Naive B cell (primary cell): ENCODE measurements at regions not wholly inside any gene's neighbourhood (a gene's known extent, or its start where the extent isn't known, plus 50 kb on each side); places are given as distances from the start of the nearest gene placed in this dataset.
"Not testable (repeated sequence)": the region's sequence is repeated elsewhere in the genome, so short reads cannot be mapped to it uniquely, and the experiment has no call there.

Experiments
- ATAC-seq, 2 donors: fragments of 150-1000 bp; cut with Tn5 transposase; 2 replicates each; pipeline ENCODE4 v1.10.0; 2021; ENCODE audit warnings: low read depth in 2 of 2, mild to moderate bottlenecking in 2 of 2, moderate library complexity in 2 of 2
- DNase-seq: peaks from one replicate; pipeline ENCODE4 v3.0.0; 2022
- H3K27ac Mint-ChIP-seq, 6 donors: one replicate each; pipeline ENCODE4 v1.8.0; 2020 to 2022; ENCODE audit warnings: mild to moderate bottlenecking in 6 of 6, mixed read lengths in 6 of 6, moderate library complexity in 5 of 6, inconsistent platforms in 2 of 6
- H3K27me3 Mint-ChIP-seq, 3 donors: one replicate each; pipeline ENCODE4 v1.8.0; 2021 to 2022; ENCODE audit warnings: mixed read lengths in 3 of 3, mild to moderate bottlenecking in 1 of 3
- H3K36me3 Mint-ChIP-seq, 2 donors: one replicate each; pipeline ENCODE4 v1.8.0; 2020 to 2022; ENCODE audit warnings: mixed read lengths in 2 of 2, inconsistent platforms in 1 of 2, mild to moderate bottlenecking in 1 of 2
- H3K4me1 Mint-ChIP-seq, 3 donors: one replicate each; pipeline ENCODE4 v1.8.0; 2020 to 2022; ENCODE audit warnings: mixed read lengths in 3 of 3, inconsistent platforms in 1 of 3, mild to moderate bottlenecking in 1 of 3, moderate library complexity in 1 of 3
- H3K4me3 Mint-ChIP-seq, 8 donors: one replicate each; pipeline ENCODE4 v1.8.0; 2020 to 2022; ENCODE audit warnings: mild to moderate bottlenecking in 8 of 8, mixed read lengths in 8 of 8, moderate library complexity in 8 of 8, inconsistent platforms in 2 of 8
- H3K9me3 Mint-ChIP-seq, 7 donors: one replicate each; pipeline ENCODE4 v1.8.0; 2020 to 2022; ENCODE audit warnings: mixed read lengths in 7 of 7, mild to moderate bottlenecking in 5 of 7, inconsistent platforms in 2 of 7, moderate library complexity in 1 of 7

DNA sequence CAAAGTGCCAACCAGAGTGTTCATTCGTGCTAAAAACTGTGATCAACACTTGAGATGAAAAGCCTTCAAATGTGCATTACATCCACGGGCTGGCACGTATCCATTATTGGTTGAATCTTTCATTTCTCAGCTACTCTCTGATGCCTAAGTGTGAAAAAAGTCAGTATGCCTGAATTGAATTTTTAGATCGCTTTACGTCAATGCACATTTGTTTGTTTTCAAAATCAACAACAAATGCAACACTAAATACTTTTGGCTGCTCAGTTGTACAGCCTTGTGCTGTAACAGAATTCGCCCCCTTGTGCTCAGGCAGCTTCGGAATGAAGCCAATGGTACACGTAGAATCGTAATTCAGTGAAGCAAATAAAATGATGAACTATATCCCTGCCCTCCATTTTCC is 446.5 kb upstream of the NRP1 start:
- no peaks in the 10 kb centered on the region for H3K36me3 Mint-ChIP-seq
- peaks cover 0 to 6% (median 0%) of the 10 kb centered on the region in 3 donors for H3K4me1 Mint-ChIP-seq
- DNase-seq: no peak
- peaks cover 0 to 9% (median 2%) of the 10 kb centered on the region in 7 donors for H3K9me3 Mint-ChIP-seq
- ATAC-seq: no peak
- H3K27me3 Mint-ChIP-seq: no peaks in the 10 kb centered on the region
- H3K4me3 Mint-ChIP-seq: no peak overlapping the region
- no peak overlapping the region for H3K27ac Mint-ChIP-seq

GRCh38 chr10:33777223-33777622 is 442.8 kb upstream of the NRP1 start:
- peaks cover 0 to 6% (median 4%) of the 10 kb centered on the region in 3 donors for H3K4me1 Mint-ChIP-seq
- H3K4me3 Mint-ChIP-seq: no peak overlapping the region
- H3K27me3 Mint-ChIP-seq: no peaks in the 10 kb centered on the region
- peaks cover 0 to 9% (median 0%) of the 10 kb centered on the region in 7 donors for H3K9me3 Mint-ChIP-seq
- ATAC-seq (no peak), DNase-seq (no peak)
- no peak overlapping the region for H3K27ac Mint-ChIP-seq
- no peaks in the 10 kb centered on the region for H3K36me3 Mint-ChIP-seq

GRCh38 chr10:33776419-33777070 is 442.1 kb upstream of the NRP1 start:
- Mint-ChIP-seq H3K36me3 (no peaks in the 10 kb centered on the region), H3K9me3 (peaks cover 0 to 9% (median 0%) of the 10 kb centered on the region in 7 donors), H3K27me3 (no peaks in the 10 kb centered on the region), H3K4me1 (peaks cover 0 to 6% (median 4%) of the 10 kb centered on the region in 3 donors), H3K27ac (no peak overlapping the region), H3K4me3 (no peak overlapping the region)
- ATAC-seq (no peak), DNase-seq (no peak)

DNA sequence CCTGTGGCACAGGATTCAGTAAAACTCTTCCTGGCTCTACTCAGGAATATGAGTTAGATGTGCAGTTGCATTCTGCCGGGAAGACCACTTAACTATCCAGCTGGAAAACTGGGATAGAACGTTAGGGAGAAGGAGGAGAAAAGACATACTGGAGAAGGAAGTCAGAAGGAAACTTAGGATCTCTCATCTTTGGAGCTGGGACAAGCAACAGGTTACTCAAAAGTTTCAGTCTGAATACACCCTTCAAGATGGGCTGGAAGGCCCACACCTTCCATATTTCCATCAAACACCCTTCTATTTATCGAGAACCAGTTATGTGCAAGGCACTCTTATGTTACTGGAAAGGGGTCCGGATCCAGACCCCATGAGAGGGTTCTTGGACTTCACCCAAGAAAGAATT is 440.4 kb upstream of the NRP1 start:
- H3K27me3 Mint-ChIP-seq: no peaks in the 10 kb centered on the region
- H3K27ac Mint-ChIP-seq: no peak overlapping the region
- H3K4me1 Mint-ChIP-seq: peaks cover 0 to 6% (median 4%) of the 10 kb centered on the region in 3 donors
- H3K4me3 Mint-ChIP-seq: peak overlapping the region in 1 of 8 donors; percentile 4
- H3K36me3 Mint-ChIP-seq: no peaks in the 10 kb centered on the region
- H3K9me3 Mint-ChIP-seq: peaks cover 0 to 9% (median 0%) of the 10 kb centered on the region in 7 donors
- ATAC-seq (no peak), DNase-seq (no peak)

DNA sequence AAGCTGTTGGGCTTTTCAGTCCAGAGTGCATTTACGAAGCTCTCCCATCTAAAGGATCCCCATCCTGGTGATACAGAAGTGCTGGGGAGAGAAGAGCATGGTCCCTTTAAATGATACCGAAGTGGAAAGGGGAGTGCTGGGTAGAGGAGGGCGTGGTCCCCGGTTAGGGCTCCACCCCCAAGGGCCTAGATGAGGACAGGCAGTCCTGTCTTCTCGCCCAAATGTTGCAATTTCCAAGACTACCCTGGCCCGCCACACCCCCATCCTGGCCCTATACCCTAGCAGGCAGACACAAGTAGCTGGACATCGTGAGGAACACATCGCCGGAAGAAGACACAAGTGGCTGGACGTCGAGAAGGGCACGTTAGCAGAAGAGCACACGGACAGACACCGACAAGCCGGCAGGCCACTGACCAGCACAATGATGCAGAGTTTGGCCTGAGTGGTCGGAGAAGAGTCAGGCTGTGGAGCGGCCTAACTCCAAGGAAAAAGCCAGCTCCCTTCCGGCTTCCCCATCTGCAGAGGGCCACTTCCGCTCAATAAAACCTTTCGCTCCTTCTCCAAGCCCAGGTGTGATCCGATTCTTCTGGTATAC is 439.5 kb upstream of the NRP1 start:
- no peaks in the 10 kb centered on the region for H3K27me3 Mint-ChIP-seq
- ATAC-seq: no peak

GRCh38 chr10:33773253-33773573 is 438.7 kb upstream of the NRP1 start:
- H3K9me3 Mint-ChIP-seq: peaks cover 0 to 9% (median 0%) of the 10 kb centered on the region in 7 donors
- no peak for DNase-seq
- peaks cover 0 to 6% (median 4%) of the 10 kb centered on the region in 3 donors for H3K4me1 Mint-ChIP-seq
- ATAC-seq: no peak
- H3K27me3 Mint-ChIP-seq: no peaks in the 10 kb centered on the region
- H3K36me3 Mint-ChIP-seq: no peaks in the 10 kb centered on the region
- H3K27ac Mint-ChIP-seq: no peak overlapping the region
- H3K4me3 Mint-ChIP-seq: no peak overlapping the region

More for the DNA sequence above, 439.5 kb upstream of the NRP1 start:
- Mint-ChIP-seq H3K36me3 (no peaks in the 10 kb centered on the region), H3K4me1 (peaks cover 0 to 6% (median 4%) of the 10 kb centered on the region in 3 donors), H3K27ac (no peak overlapping the region), H3K9me3 (peaks cover 0 to 9% (median 0%) of the 10 kb centered on the region in 7 donors), H3K4me3 (no peak overlapping the region)
- DNase-seq: no peak

DNA sequence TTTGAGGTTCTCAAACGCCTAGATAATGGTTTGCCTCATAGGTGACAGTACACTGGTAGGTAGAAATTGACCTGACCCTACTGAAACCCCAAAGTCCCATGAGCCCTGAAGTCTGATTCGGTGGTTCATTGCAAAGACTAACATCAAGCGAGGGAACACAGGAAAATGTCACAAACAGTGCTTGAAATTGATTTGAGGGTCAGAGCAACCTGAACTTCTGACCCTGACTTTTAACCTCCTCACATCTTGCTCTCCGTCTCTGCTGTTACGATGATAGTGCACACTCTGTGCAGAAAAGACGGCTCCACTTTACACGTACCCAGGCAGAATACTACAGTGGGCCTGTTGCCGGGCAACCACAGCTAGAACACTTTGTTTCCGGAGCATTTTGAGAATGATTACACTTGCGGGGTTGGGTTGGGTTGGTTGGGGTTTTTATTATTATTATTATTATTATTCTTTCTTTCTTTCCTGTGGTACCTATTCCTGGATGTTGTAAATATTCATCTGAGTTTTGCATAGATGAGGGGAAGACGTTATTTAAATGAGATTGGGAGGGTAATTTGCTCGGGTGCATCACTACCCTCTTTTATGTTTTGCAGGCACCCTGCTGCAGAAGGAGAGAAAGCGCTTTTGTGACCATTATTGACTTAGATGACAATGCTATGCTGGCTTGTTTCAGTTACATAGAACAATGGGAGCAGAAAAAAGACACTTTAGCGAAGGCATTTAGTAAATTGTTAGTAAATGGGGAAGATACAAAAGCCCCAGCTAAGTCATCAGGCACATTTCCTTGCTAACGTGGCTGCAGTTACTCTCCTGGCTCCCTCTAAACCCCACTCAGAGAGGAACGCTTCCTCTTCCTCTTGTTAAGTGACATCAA is 438.1 kb upstream of the NRP1 start:
- no peak for ATAC-seq

DNA sequence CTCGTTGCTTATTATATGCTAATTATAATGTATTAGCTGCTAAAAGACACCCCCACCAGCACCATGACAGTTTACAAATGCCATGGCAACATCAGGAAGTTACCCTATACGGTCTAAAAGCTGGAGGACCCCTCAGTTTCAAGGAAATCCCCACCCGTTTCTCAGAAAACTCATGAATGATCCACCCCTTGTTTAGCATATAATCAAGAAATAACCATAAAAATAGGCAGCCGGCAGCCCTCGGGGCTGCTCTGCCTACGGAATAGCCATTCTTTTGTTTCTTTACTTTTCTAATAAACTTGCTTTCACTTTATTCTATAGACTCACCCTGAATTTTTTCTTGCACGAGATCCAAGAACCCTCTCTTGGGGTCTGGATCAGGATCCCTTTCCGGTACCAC is 437.4 kb upstream of the NRP1 start:
- not testable (repeated sequence) for H3K27me3 Mint-ChIP-seq, H3K9me3 Mint-ChIP-seq, H3K27ac Mint-ChIP-seq, H3K36me3 Mint-ChIP-seq, DNase-seq, ATAC-seq, H3K4me1 Mint-ChIP-seq
- H3K4me3 Mint-ChIP-seq: peak overlapping the region in 1 of 8 donors; percentile 55

More for the DNA sequence above, 438.1 kb upstream of the NRP1 start:
- no peak overlapping the region for H3K27ac Mint-ChIP-seq
- peak overlapping the region in 1 of 8 donors; percentile 61 for H3K4me3 Mint-ChIP-seq
- H3K9me3 Mint-ChIP-seq: peaks cover 0 to 9% (median 0%) of the 10 kb centered on the region in 7 donors
- no peaks in the 10 kb centered on the region for H3K27me3 Mint-ChIP-seq
- no peaks in the 10 kb centered on the region for H3K36me3 Mint-ChIP-seq
- no peak for DNase-seq
- H3K4me1 Mint-ChIP-seq: peaks cover 0 to 6% (median 4%) of the 10 kb centered on the region in 3 donors

GRCh38 chr10:33764694-33765185 is 430.3 kb upstream of the NRP1 start:
- Mint-ChIP-seq H3K27me3 (no peaks in the 10 kb centered on the region), H3K27ac (no peak overlapping the region), H3K4me3 (no peak overlapping the region), H3K4me1 (no peaks in the 10 kb centered on the region), H3K9me3 (peaks cover 0 to 10% (median 3%) of the 10 kb centered on the region in 7 donors), H3K36me3 (no peaks in the 10 kb centered on the region)
- ATAC-seq (no peak), DNase-seq (no peak)

DNA sequence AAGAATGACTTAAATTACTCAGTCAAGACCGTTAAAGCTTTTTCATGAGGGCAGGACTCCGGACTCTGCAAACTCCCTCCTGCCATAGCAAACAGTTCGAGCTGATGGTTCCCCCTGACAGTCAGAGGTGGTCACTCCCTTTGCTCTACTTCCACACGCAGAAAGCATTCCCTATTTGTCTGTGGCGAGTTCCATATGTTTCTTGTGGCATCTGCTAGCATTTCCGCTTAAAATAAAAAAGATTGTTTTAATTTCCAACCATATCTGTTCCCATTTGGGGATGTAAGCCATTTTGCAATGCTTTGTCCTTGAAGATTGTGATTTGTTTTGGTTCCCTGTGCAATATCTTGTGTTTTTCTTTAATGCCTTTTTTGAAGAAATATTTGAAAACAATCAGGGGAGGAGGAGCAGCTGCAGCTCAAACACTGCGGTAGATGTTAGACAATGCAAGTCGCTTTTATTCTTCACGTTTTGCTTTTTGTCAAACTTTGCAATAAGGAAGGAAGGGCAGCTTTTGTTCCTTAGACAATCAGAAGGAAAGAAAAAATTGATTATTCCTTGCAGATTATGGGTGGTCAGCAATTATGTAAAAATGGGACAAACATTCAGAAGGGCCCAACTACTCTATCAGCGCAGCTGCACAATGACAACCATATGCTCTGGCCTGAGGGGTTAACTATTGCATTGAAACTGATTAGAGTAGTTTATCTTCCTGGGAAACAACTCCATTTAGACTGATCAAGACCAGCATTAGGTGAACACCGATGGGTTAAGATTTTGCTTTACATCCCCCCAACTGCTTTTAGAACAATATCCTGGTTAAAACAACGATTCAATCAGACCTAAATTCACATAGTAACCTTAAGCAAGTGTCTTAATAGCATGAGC is 425.8 kb upstream of the NRP1 start:
- DNase-seq: no peak
- Mint-ChIP-seq H3K9me3 (peaks cover 0 to 10% (median 1%) of the 10 kb centered on the region in 7 donors), H3K4me3 (no peak overlapping the region), H3K36me3 (no peaks in the 10 kb centered on the region), H3K4me1 (no peaks in the 10 kb centered on the region), H3K27ac (no peak overlapping the region), H3K27me3 (no peaks in the 10 kb centered on the region)
- no peak for ATAC-seq

DNA sequence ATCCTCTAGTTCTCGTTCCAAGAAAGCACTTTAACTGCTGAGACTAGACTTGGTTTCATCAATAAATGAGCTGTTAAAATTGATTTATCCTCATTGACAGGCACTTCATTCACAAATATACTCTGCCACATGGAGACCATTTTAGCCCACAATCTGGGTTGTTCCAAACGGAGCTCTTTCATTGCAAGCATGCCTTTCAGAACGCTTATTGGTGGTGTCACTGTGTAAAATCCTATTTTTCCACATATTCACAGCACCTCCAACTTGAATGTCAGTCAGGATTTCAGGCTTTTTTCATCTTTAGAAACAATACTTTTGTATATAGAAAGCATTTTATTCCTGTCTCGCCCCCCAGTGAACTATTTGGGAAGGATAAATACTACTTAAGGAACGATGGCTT is 424.7 kb upstream of the NRP1 start:
- ATAC-seq (no peak), DNase-seq (no peak)
- Mint-ChIP-seq H3K27ac (no peak overlapping the region), H3K9me3 (peaks cover 0 to 10% (median 1%) of the 10 kb centered on the region in 7 donors), H3K36me3 (no peaks in the 10 kb centered on the region), H3K27me3 (no peaks in the 10 kb centered on the region), H3K4me3 (no peak overlapping the region), H3K4me1 (no peaks in the 10 kb centered on the region)

DNA sequence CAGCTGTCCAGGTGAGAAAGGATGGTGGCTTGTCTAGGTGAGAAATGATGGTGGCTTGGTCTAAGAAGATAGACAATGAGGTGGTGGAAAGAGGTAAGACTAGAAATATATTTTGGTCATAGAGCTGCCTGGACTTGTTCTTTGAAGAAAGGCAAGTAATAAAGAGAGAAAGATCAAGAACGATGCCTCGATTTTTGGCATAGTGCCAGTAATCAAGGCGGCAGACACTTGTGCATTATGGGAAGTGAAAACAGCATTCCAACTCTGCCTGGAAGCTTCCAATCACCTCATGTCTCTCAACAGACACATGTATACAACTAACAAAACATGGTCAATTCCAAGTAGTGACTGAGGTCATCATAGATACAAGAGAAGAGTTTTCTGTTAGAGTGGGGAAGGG is 423.8 kb upstream of the NRP1 start:
- H3K27ac Mint-ChIP-seq: no peak overlapping the region
- ATAC-seq: no peak
- H3K4me3 Mint-ChIP-seq: no peak overlapping the region
- no peaks in the 10 kb centered on the region for H3K36me3 Mint-ChIP-seq
- peaks cover 0 to 10% (median 1%) of the 10 kb centered on the region in 7 donors for H3K9me3 Mint-ChIP-seq
- H3K4me1 Mint-ChIP-seq: no peaks in the 10 kb centered on the region
- no peaks in the 10 kb centered on the region for H3K27me3 Mint-ChIP-seq
- no peak for DNase-seq

GRCh38 chr10:33754052-33754451 is 419.6 kb upstream of the NRP1 start:
- H3K27ac Mint-ChIP-seq: no peak overlapping the region
- no peak overlapping the region for H3K4me3 Mint-ChIP-seq
- H3K27me3 Mint-ChIP-seq: no peaks in the 10 kb centered on the region
- DNase-seq (no peak), ATAC-seq (no peak)
- no peaks in the 10 kb centered on the region for H3K36me3 Mint-ChIP-seq
- H3K4me1 Mint-ChIP-seq: no peaks in the 10 kb centered on the region
- H3K9me3 Mint-ChIP-seq: no peaks in the 10 kb centered on the region
